Activated B cell treated with CpG ODN at 0.5 μM for 24 hours (primary cell): ENCODE measurements at regions not wholly inside any gene's neighbourhood (a gene's known extent, or its start where the extent isn't known, plus 50 kb on each side); places are given as distances from the start of the nearest gene placed in this dataset.

Experiments
- ATAC-seq: fragments of 200-7000 bp; cut with Tn5 transposase; one replicate; pipeline ENCODE4 v1.10.0; 2021; ENCODE audit warnings: low read depth, mild to moderate bottlenecking, moderate library complexity
- CTCF ChIA-PET: fragments of 350-600 bp; sonication (Branson Sonifier 250); formaldehyde crosslinking; loops from one replicate; lab custom pipeline; 2021; ENCODE audit warnings: antibody characterized with exemption; lab: Charles Lee
- POLR2A ChIA-PET: fragments of 350-600 bp; sonication (Branson Sonifier 250); formaldehyde crosslinking; loops from one replicate; lab custom pipeline; 2021; ENCODE audit warnings: antibody characterized with exemption; lab: Charles Lee
- DNase-seq: peaks from one replicate; pipeline ENCODE4 v3.0.0; 2022
- H3K27ac Mint-ChIP-seq: one replicate; pipeline ENCODE4 v1.8.0; 2020; ENCODE audit warnings: mixed read lengths
- H3K27me3 Mint-ChIP-seq: one replicate; pipeline ENCODE4 v1.8.0; 2021; ENCODE audit warnings: mixed read lengths
- H3K36me3 Mint-ChIP-seq: one replicate; pipeline ENCODE4 v1.8.0; 2021; ENCODE audit warnings: low read depth, mixed read lengths
- H3K4me1 Mint-ChIP-seq: one replicate; pipeline ENCODE4 v1.8.0; 2021; ENCODE audit warnings: mixed read lengths
- H3K4me3 Mint-ChIP-seq: one replicate; pipeline ENCODE4 v1.8.0; 2020; ENCODE audit warnings: mild to moderate bottlenecking, mixed read lengths
- H3K9me3 Mint-ChIP-seq: one replicate; pipeline ENCODE4 v1.8.0; 2020; ENCODE audit warnings: mixed read lengths
- CTCF ChIP-seq: fragments of 200-600 bp; IDR thresholded peaks from one replicate; pipeline ENCODE4 v1.8.0; 2022; ENCODE audit warnings: antibody characterized with exemption, mild to moderate bottlenecking
- intact Hi-C: fragments of 100-400 bp; cut with micrococcal nuclease; formaldehyde crosslinking; loops from one replicate; pipeline ENCODE4 v1.15.1; 2024

GRCh38 chr1:14115976-14116375, 416.0 kb downstream of the PRDM2 start:
- no peak overlapping the region for H3K27ac Mint-ChIP-seq
- peaks cover 21% of the 10 kb centered on the region for H3K27me3 Mint-ChIP-seq
- ChIA-PET POLR2A (no interaction called here), CTCF (no interaction called here)
- H3K36me3 Mint-ChIP-seq, result no peaks in the 10 kb centered on the region
- H3K9me3 Mint-ChIP-seq, result peaks cover 2% of the 10 kb centered on the region
- DNase-seq (no peak), ATAC-seq (no peak)
- no peak overlapping the region for H3K4me3 Mint-ChIP-seq
- TF ChIP-seq CTCF, result no peak
- H3K4me1 Mint-ChIP-seq, result no peaks in the 10 kb centered on the region
- intact Hi-C loops, result no loop called here

DNA sequence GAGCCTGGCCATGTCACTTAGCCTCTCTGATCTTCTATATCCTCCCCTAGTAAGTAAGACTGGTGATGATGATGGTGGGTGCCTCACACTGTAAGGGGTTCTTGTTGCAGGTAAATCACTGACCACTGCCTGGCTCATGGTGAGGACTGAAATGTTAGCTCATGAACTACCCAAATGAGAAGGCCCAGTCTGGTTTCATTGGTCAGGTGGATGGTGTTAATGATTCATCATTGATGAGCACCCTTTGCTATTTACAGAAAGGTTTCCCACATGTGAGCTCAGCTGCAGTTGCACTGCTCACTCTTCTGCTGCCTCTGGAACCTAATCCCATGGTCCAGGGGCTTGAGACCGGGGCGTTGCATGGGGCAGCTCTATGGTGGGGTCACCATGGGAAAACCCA, 417.7 kb downstream of the PRDM2 start:
- ATAC-seq (no peak), DNase-seq (no peak)
- Mint-ChIP-seq H3K4me3 (no peak overlapping the region), H3K36me3 (no peaks in the 10 kb centered on the region), H3K9me3 (peaks cover 2% of the 10 kb centered on the region), H3K27ac (no peak overlapping the region), H3K27me3 (peaks cover 21% of the 10 kb centered on the region), H3K4me1 (no peaks in the 10 kb centered on the region)
- no peak for TF ChIP-seq CTCF
- ChIA-PET POLR2A (no interaction called here), CTCF (no interaction called here)
- intact Hi-C loops, result no loop called here

- intact Hi-C loops, result no loop called here
- Mint-ChIP-seq H3K27ac (no peak overlapping the region), H3K4me3 (no peak overlapping the region), H3K27me3 (peaks cover 18% of the 10 kb centered on the region), H3K36me3 (no peaks in the 10 kb centered on the region), H3K4me1 (no peaks in the 10 kb centered on the region), H3K9me3 (peaks cover 2% of the 10 kb centered on the region)
- ChIA-PET CTCF (no interaction called here), POLR2A (no interaction called here)
- DNase-seq (no peak), ATAC-seq (no peak)
- TF ChIP-seq CTCF, result no peak
These were observed 418.9 kb downstream of the PRDM2 start for GRCh38 chr1:14118691-14119485.

GRCh38 chr1:14120895-14121294, 420.9 kb downstream of the PRDM2 start:
- TF ChIP-seq CTCF, result no peak
- POLR2A ChIA-PET, result no interaction called here
- Mint-ChIP-seq H3K36me3 (no peaks in the 10 kb centered on the region), H3K4me1 (no peaks in the 10 kb centered on the region), H3K9me3 (peaks cover 2% of the 10 kb centered on the region), H3K4me3 (no peak overlapping the region), H3K27me3 (peaks cover 13% of the 10 kb centered on the region), H3K27ac (no peak overlapping the region)
- ATAC-seq, result no peak
- DNase-seq, result no peak
- intact Hi-C loops, result no loop called here
- CTCF ChIA-PET, result no interaction called here

DNA sequence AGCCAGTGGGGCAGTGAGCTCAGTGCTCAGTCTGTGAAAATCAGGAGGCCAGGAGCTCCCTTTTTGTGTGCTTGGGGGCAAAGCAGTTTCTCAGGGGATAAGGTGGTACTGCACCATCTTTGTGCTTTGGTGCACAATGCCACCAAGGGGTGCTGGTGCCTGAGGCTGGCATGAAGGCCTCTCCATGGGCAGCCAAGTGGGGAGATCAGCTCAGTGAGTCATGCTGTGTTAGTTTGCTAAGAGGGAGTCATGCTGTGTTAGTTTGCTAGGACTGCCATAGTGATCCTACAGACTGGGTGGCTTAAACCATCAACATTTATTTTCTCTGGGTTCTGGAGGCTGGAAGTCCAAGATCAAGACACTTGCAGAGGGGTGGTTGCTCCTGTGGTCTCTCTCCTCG, 428.1 kb downstream of the PRDM2 start:
- H3K4me3 Mint-ChIP-seq, result no peak overlapping the region
- no peaks in the 10 kb centered on the region for H3K4me1 Mint-ChIP-seq
- ChIA-PET POLR2A (no interaction called here), CTCF (no interaction called here)
- ATAC-seq (no peak), DNase-seq (no peak)
- no peaks in the 10 kb centered on the region for H3K36me3 Mint-ChIP-seq
- peaks cover 10% of the 10 kb centered on the region for H3K27me3 Mint-ChIP-seq
- TF ChIP-seq CTCF, result no peak
- H3K27ac Mint-ChIP-seq, result no peak overlapping the region
- H3K9me3 Mint-ChIP-seq, result no peaks in the 10 kb centered on the region
- intact Hi-C loops, result no loop called here
